Kidney (tissue), 13 donors: ENCODE measurements at regions not wholly inside any gene's neighbourhood (a gene's known extent, or its start where the extent isn't known, plus 50 kb on each side); places are given as distances from the start of the nearest gene placed in this dataset.

Experiments used
- DNase-seq, 5 donors: peaks; one replicate each; pipeline ENCODE4 v3.0.0-alpha.2; 2013 to 2020
- FAIRE-seq: peaks from 2 replicates; lab custom pipeline; 2012; peaks lifted over from hg19 to GRCh38; lab: Jason Lieb, UNC
- H3K27ac ChIP-seq, 2 donors: one replicate each; pipeline ENCODE4 v1.7.0; 2013; ENCODE audit warnings: low read depth in 2 of 2, low read length in 2 of 2, inconsistent platforms in 1 of 2
- H3K27me3 ChIP-seq: one replicate; pipeline ENCODE4 v1.7.1; 2013; ENCODE audit warnings: low read length, inconsistent platforms; ENCODE audit not compliant: control insufficient read depth, insufficient read depth
- H3K36me3 ChIP-seq, 3 donors: one replicate each; pipeline versions ENCODE4 v1.7.0 to v1.7.1; 2013; ENCODE audit warnings: low read length in 3 of 3, control low read depth in 1 of 3, inconsistent platforms in 1 of 3; ENCODE audit not compliant: insufficient read depth in 3 of 3, control insufficient read depth in 2 of 3
- H3K4me1 ChIP-seq, 3 donors: one replicate each; pipeline versions ENCODE4 v1.7.0 to v1.7.1; 2013; ENCODE audit warnings: low read length in 3 of 3, inconsistent platforms in 1 of 3, low read depth in 1 of 3; ENCODE audit not compliant: control insufficient read depth in 2 of 3, insufficient read depth in 2 of 3
- H3K4me3 ChIP-seq, 3 donors: one replicate each; pipeline versions ENCODE4 v1.7.0 to v1.8.1; 2013; ENCODE audit warnings: low read length in 3 of 3, control low read depth in 1 of 3, inconsistent platforms in 1 of 3
- H3K9ac ChIP-seq, 3 donors: one replicate each; pipeline versions ENCODE4 v1.7.0 to v1.7.1; 2013; ENCODE audit warnings: low read length in 3 of 3, control low read depth in 1 of 3, inconsistent platforms in 1 of 3
- H3K9me3 ChIP-seq, 3 donors: one replicate each; pipeline versions ENCODE4 v1.7.0 to v1.7.1; 2013; ENCODE audit warnings: low read length in 3 of 3, control low read depth in 1 of 3, inconsistent platforms in 1 of 3; ENCODE audit not compliant: control insufficient read depth in 2 of 3, insufficient read depth in 1 of 3
- CTCF ChIP-seq: IDR thresholded peaks from 3 replicates; pipeline ENCODE4 v1.5.1; 2012; ENCODE audit warnings: mild to moderate bottlenecking, moderate library complexity, borderline replicate concordance; ENCODE audit not compliant: insufficient read depth; ENCODE audit errors: extremely low read depth
- intact Hi-C: fragments of 100-400 bp; cut with DNase I; formaldehyde crosslinking; loops from one replicate; pipeline ENCODE4 v1.11.1; 2022
- donor health status: control.
- donor health status: control.
- donor health status: control.
- donor health status: control.
- donor health status: control.
- donor health status: DM: yes; HTN: yes; CAD: no.
- donor health status: Normal renal cell carcinoma (clear cell type).

- Histone ChIP-seq H3K4me1 (no peaks in the 10 kb centered on the region), H3K36me3 (no peaks in the 10 kb centered on the region), H3K27me3 (no peaks in the 10 kb centered on the region), H3K27ac (no peak overlapping the region), H3K9me3 (no peaks in the 10 kb centered on the region), H3K9ac (no peak overlapping the region), H3K4me3 (no peak overlapping the region)
- no peak for TF ChIP-seq CTCF
- intact Hi-C loops = no loop called here
- FAIRE-seq (no peak), DNase-seq (peak in 2 of 5 donors; percentile 18 to 25)
Observed at GRCh38 chr18:78779996-78780718, 199.5 kb upstream of the SALL3 start.

DNA sequence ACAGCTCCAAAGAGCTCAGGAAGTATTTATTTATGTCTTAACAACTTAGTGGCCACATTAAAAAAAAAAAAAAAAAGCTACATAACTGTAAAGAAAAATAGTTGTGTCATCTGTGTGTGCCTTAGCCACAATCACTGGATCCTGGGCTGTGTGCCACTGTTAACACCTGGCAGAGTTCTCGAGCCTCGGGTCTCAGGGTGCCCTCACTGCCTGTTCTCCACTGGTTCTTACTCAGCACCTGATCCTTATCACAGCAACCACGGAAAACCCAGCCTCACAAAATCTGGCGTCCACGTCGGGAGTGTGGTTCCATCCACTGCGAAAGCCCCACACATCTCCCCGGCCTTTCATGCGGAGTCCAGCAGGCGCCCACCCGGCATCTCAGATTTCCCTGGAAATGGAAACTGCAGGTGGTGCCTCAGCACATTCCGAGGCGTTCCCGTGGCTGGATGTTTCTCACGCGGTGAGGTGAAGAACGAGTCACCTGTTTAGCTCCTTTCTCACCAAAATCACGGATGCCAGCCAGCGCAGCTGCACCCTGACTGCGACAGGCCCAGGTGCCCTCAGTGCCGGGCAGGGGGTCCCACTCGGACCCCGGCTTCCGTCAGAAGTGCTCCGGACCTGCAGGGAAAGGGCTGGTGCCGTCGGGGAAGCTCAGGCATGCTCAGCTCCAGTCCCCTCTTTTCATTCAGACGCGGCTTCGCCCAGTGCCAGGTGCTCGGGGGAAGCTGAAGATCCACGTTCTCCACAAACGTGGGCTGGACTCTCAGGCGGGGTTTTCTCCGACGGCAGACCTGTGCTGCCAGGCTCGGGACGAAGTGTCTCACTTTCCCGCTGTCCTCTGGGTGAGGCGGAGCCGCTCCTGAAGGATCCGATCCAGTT lies 198.7 kb upstream of the SALL3 start:
- H3K9ac ChIP-seq = no peak overlapping the region

DNA sequence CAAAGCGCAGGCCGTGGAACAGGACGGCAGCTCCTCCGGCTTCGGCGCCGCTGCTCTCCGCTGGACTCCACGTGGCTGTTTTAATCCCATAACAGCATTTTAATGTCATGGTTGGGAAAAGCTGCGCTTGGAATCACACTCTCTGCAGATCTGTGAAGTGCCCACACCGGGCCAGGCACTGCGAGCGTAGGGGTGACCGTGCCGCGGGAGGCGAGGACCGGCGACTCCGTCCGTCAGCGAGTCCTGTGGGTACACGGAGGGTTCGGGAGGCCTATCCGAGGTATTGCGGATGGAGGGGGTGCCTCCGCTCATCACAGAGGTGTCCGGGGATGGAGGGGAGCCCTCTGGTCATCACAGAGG lies 198.0 kb upstream of the SALL3 start:
- no peak for DNase-seq
- intact Hi-C loops = no loop called here
- TF ChIP-seq CTCF = no peak
- Histone ChIP-seq H3K4me3 (no peak overlapping the region), H3K4me1 (no peaks in the 10 kb centered on the region), H3K27me3 (no peaks in the 10 kb centered on the region), H3K36me3 (no peaks in the 10 kb centered on the region), H3K9ac (no peak overlapping the region), H3K9me3 (no peaks in the 10 kb centered on the region), H3K27ac (no peak overlapping the region)
- FAIRE-seq = no peak

More for the DNA sequence above, 198.7 kb upstream of the SALL3 start:
- no peak for TF ChIP-seq CTCF
- no peaks in the 10 kb centered on the region for H3K4me1 ChIP-seq
- intact Hi-C loops = no loop called here
- no peaks in the 10 kb centered on the region for H3K9me3 ChIP-seq
- DNase-seq (peak in 1 of 5 donors; percentile 34), FAIRE-seq (no peak)
- H3K27me3 ChIP-seq = no peaks in the 10 kb centered on the region
- no peaks in the 10 kb centered on the region for H3K36me3 ChIP-seq
- H3K4me3 ChIP-seq = no peak overlapping the region
- no peak overlapping the region for H3K27ac ChIP-seq
